IMR-90 (cell line): ENCODE measurements at regions not wholly inside any gene's neighbourhood (a gene's known extent, or its start where the extent isn't known, plus 50 kb on each side); places are given as distances from the start of the nearest gene placed in this dataset.

Source experiments
- ATAC-seq: fragments of 200-7000 bp; cut with Tn5 transposase; 2 replicates; pipeline ENCODE4 v1.9.1; 2020; ENCODE audit warnings: low read depth, mild to moderate bottlenecking, moderate library complexity
- BruUV-seq: library from RNA; stranded (reverse); fragments of 400-500 nt; replicated peaks from 2 replicates; lab custom pipeline; 2021; lab: Mats Ljungman, UMichigan
- CTCF ChIA-PET: fragments of 300-600 bp; formaldehyde crosslinking; extraction: SDS; loops from one replicate; lab custom pipeline; 2021; ENCODE audit warnings: antibody characterized with exemption; lab: Yijun Ruan, JAX
- POLR2A ChIA-PET: fragments of 300-600 bp; sonication (Branson Sonifier 250); formaldehyde crosslinking; loops from one replicate; lab custom pipeline; 2022; ENCODE audit warnings: antibody characterized with exemption; ENCODE audit not compliant: unreplicated experiment; lab: Charles Lee
- DNase-seq: peaks from one replicate; pipeline ENCODE4 v3.0.0; 2013
- H2AFZ ChIP-seq: replicated peaks from 2 replicates; pipeline ENCODE3; 2013; ENCODE audit warnings: low read length, mild to moderate bottlenecking; ENCODE audit not compliant: poor library complexity
- H2AK5ac ChIP-seq: 2 replicates; pipeline ENCODE4 v1.6.1; 2013; ENCODE audit warnings: low read depth, low read length, inconsistent platforms
- H2AK9ac ChIP-seq: replicated peaks from 2 replicates; pipeline ENCODE3; 2013; ENCODE audit warnings: mild to moderate bottlenecking, low read depth, low read length, moderate library complexity; ENCODE audit not compliant: poor library complexity
- H2BK120ac ChIP-seq: 2 replicates; pipeline ENCODE4 v1.6.1; 2013; ENCODE audit warnings: low read depth, low read length, inconsistent platforms
- H2BK15ac ChIP-seq: 3 replicates; pipeline ENCODE4 v1.6.1; 2013; ENCODE audit warnings: low read depth, low read length, inconsistent platforms
- H2BK20ac ChIP-seq: 2 replicates; pipeline ENCODE4 v1.6.1; 2013; ENCODE audit warnings: low read depth, mild to moderate bottlenecking, inconsistent platforms, low read length, moderate library complexity
- H2BK5ac ChIP-seq: 2 replicates; pipeline ENCODE4 v1.6.1; 2013; ENCODE audit warnings: mild to moderate bottlenecking, low read depth, low read length, inconsistent platforms; ENCODE audit not compliant: poor library complexity, severe bottlenecking
- H3K14ac ChIP-seq: replicated peaks from 2 replicates; pipeline ENCODE4 v1.6.1; 2013; ENCODE audit warnings: low read depth, low read length, inconsistent platforms
- H3K18ac ChIP-seq: 2 replicates; pipeline ENCODE4 v1.6.1; 2013; ENCODE audit warnings: low read depth, low read length, control low read depth
- H3K23ac ChIP-seq: 2 replicates; pipeline ENCODE4 v1.6.1; 2013; ENCODE audit warnings: low read depth, low read length, inconsistent platforms
- H3K27ac ChIP-seq: 2 replicates; pipeline ENCODE4 v1.5.1; 2013; ENCODE audit warnings: mild to moderate bottlenecking, control low read depth, low read length; ENCODE audit not compliant: insufficient read depth
- H3K27me3 ChIP-seq: 2 replicates; pipeline ENCODE4 v1.6.1; 2013; ENCODE audit warnings: low read length; ENCODE audit not compliant: control insufficient read depth, insufficient read depth
- H3K36me3 ChIP-seq: 2 replicates; pipeline ENCODE4 v1.6.1; 2013; ENCODE audit warnings: low read length, mixed read lengths; ENCODE audit not compliant: control insufficient read depth, insufficient read depth
- H3K4ac ChIP-seq: 2 replicates; pipeline ENCODE4 v1.6.1; 2013; ENCODE audit warnings: low read depth, low read length, inconsistent platforms
- H3K4me1 ChIP-seq: 2 replicates; pipeline ENCODE4 v1.6.1; 2013; ENCODE audit warnings: low read length, mixed read lengths; ENCODE audit not compliant: control insufficient read depth, insufficient read depth
- H3K4me2 ChIP-seq: 2 replicates; pipeline ENCODE4 v1.6.1; 2013; ENCODE audit warnings: low read depth, mild to moderate bottlenecking, control low read depth, low read length, moderate library complexity
- H3K4me3 ChIP-seq: 2 replicates; pipeline ENCODE4 v1.5.1; 2013; ENCODE audit warnings: low read depth, mild to moderate bottlenecking, control low read depth, low read length, moderate library complexity; ENCODE audit not compliant: insufficient read depth
- H3K56ac ChIP-seq: 2 replicates; pipeline ENCODE4 v1.6.1; 2013; ENCODE audit warnings: low read length, inconsistent platforms; ENCODE audit not compliant: insufficient read depth; ENCODE audit errors: extremely low read depth
- H3K79me1 ChIP-seq, 2 experiments: 2 replicates each; pipeline ENCODE4 v1.6.1; 2013; ENCODE audit warnings: low read length in 2 of 2, inconsistent platforms in 1 of 2, low read depth in 1 of 2
- H3K9ac ChIP-seq: 2 replicates; pipeline ENCODE4 v1.6.1; 2013; ENCODE audit warnings: low read depth, low read length, control low read depth
- H3K9me1 ChIP-seq: 2 replicates; pipeline ENCODE4 v1.6.1; 2013; ENCODE audit warnings: low read length, inconsistent platforms; ENCODE audit not compliant: insufficient read depth
- H3K9me3 ChIP-seq: 2 replicates; pipeline ENCODE4 v1.6.1; 2013; ENCODE audit warnings: low read length; ENCODE audit not compliant: control insufficient read depth, insufficient read depth
- H4K20me1 ChIP-seq: 2 replicates; pipeline ENCODE4 v1.6.1; 2013; ENCODE audit warnings: low read length, inconsistent platforms; ENCODE audit not compliant: insufficient read depth
- H4K5ac ChIP-seq: 2 replicates; pipeline ENCODE4 v1.6.1; 2013; ENCODE audit warnings: mild to moderate bottlenecking, low read depth, low read length, control low read depth
- H4K8ac ChIP-seq, 2 experiments: 2 replicates each; pipeline ENCODE4 v1.6.1; 2013; ENCODE audit warnings: low read depth in 2 of 2, low read length in 2 of 2, control low read depth in 1 of 2, inconsistent platforms in 1 of 2
- H4K91ac ChIP-seq: 2 replicates; pipeline ENCODE4 v1.6.1; 2013; ENCODE audit warnings: low read depth, low read length, inconsistent platforms; ENCODE audit not compliant: insufficient read depth
- BHLHE40 ChIP-seq: fragments of 150-350 bp; IDR thresholded peaks from 2 replicates; pipeline ENCODE4 v1.6.1; 2016; ENCODE audit warnings: mild to moderate bottlenecking, low read depth, low read length
- CHD1 ChIP-seq: IDR thresholded peaks from 2 replicates; pipeline ENCODE4 v1.6.1; 2012; ENCODE audit warnings: low read depth, low read length, improper control_type of control experiment
- CTCF ChIP-seq: conservative IDR thresholded peaks from 2 replicates; pipeline ENCODE4 v1.5.1; 2012; ENCODE audit warnings: mild to moderate bottlenecking, low read depth, low read length, improper control_type of control experiment
- FOS ChIP-seq: fragments of 150-350 bp; IDR thresholded peaks from 2 replicates; pipeline ENCODE4 v1.6.1; 2016; ENCODE audit warnings: low read depth, low read length
- MAFK ChIP-seq: IDR thresholded peaks from 2 replicates; pipeline ENCODE4 v1.6.1; 2012; ENCODE audit warnings: low read depth, low read length, improper control_type of control experiment
- MAZ ChIP-seq: IDR thresholded peaks from 2 replicates; pipeline ENCODE4 v1.6.1; 2012; ENCODE audit warnings: low read depth, mild to moderate bottlenecking, low read length, improper control_type of control experiment, moderate library complexity, borderline replicate concordance
- MXI1 ChIP-seq: IDR thresholded peaks from 2 replicates; pipeline ENCODE4 v1.6.1; 2012; ENCODE audit warnings: low read depth, mild to moderate bottlenecking, low read length, moderate library complexity, borderline replicate concordance
- NFE2L2 ChIP-seq: fragments of 150-350 bp; IDR thresholded peaks from 2 replicates; pipeline ENCODE4 v1.6.1; 2016; ENCODE audit warnings: low read depth, mild to moderate bottlenecking, low read length
- RAD21 ChIP-seq: IDR thresholded peaks from 2 replicates; pipeline ENCODE4 v1.6.1; 2012; ENCODE audit warnings: low read length, improper control_type of control experiment
- RCOR1 ChIP-seq: IDR thresholded peaks from 2 replicates; pipeline ENCODE4 v1.6.1; 2012; ENCODE audit warnings: mild to moderate bottlenecking, low read length, improper control_type of control experiment; ENCODE audit not compliant: insufficient replicate concordance
- RFX5 ChIP-seq: IDR thresholded peaks from 2 replicates; pipeline ENCODE4 v1.8.0; 2012; ENCODE audit warnings: low read depth, mild to moderate bottlenecking, low read length, moderate library complexity
- SMC3 ChIP-seq: fragments of 150-350 bp; IDR thresholded peaks from 2 replicates; pipeline ENCODE4 v1.6.1; 2016; ENCODE audit warnings: low read depth, mild to moderate bottlenecking, antibody characterized with exemption, low read length, moderate library complexity
- WGBS, 2 experiments: methylation state at CpG; one replicate each; pipeline versions ENCODE4 v1.1.5 to v1.1.7; 2013; ENCODE audit warnings: missing lambda C conversion rate in 2 of 2; ENCODE audit not compliant: insufficient read length in 1 of 2; ENCODE audit errors: extremely low coverage in 2 of 2; 5-methylcytosine and 5-hydroxymethylcytosine counted together
- dilution Hi-C: fragments of 300-500 bp; cut with HindIII; formaldehyde crosslinking; loops from one replicate; pipeline ENCODE4 v1.14.3; 2018; ENCODE audit warnings: low sequenced_read_pairs; ENCODE audit not compliant: unreplicated experiment
- in situ Hi-C: fragments of 300-500 bp; cut with MboI; formaldehyde crosslinking; loops from 3 replicates; pipeline ENCODE4 v1.14.3; 2019; ENCODE audit warnings: low sequenced_read_pairs, inconsistent platforms, mixed read lengths
- intact Hi-C: fragments of 100-400 bp; cut with micrococcal nuclease; formaldehyde crosslinking; loops from 2 replicates; pipeline ENCODE4 v1.10.0; 2022

GRCh38 chr6:113161018-113161315 is 696.2 kb upstream of the MARCKS start:
- H3K4me2 ChIP-seq: no peak overlapping the region
- H3K4me3 ChIP-seq: no peak overlapping the region
- H3K4ac ChIP-seq: no peak overlapping the region
- no peak overlapping the region for H2AFZ ChIP-seq
- BruUV-seq: no TSS peak
- no peak overlapping the region for H3K18ac ChIP-seq
- H2AK5ac ChIP-seq: no peak overlapping the region
- H3K9ac ChIP-seq: no peak overlapping the region
- H2BK15ac ChIP-seq: no peak overlapping the region
- H3K9me1 ChIP-seq: no peaks in the 10 kb centered on the region
- no peak overlapping the region for H2BK120ac ChIP-seq
- intact Hi-C loops (no loop called here), in situ Hi-C loops (no loop called here), dilution Hi-C loops (no loop called here)
- no peaks in the 10 kb centered on the region for H3K27me3 ChIP-seq
- no peaks in the 10 kb centered on the region for H3K36me3 ChIP-seq
- no peak overlapping the region for H2BK5ac ChIP-seq
- no peak overlapping the region for H3K56ac ChIP-seq
- ATAC-seq (no peak), DNase-seq (no peak)
- H4K8ac ChIP-seq: no peak overlapping the region; a peak in 1 of 4 replicates
- no peak overlapping the region for H3K27ac ChIP-seq
- POLR2A ChIA-PET: no interaction called here
- no peak overlapping the region for H3K23ac ChIP-seq
- no peaks in the 10 kb centered on the region for H3K79me1 ChIP-seq
- no peak overlapping the region for H4K5ac ChIP-seq
- no peaks in the 10 kb centered on the region for H3K9me3 ChIP-seq
- H4K20me1 ChIP-seq: no peaks in the 10 kb centered on the region
- TF ChIP-seq CHD1 (no peak), MAFK (no peak), BHLHE40 (no peak), RAD21 (no peak), MXI1 (no peak), CTCF (no peak), SMC3 (no peak), MAZ (no peak), FOS (no peak), NFE2L2 (no peak), RCOR1 (no peak), RFX5 (no peak)
- H2BK20ac ChIP-seq: no peak overlapping the region
- H3K4me1 ChIP-seq: no peaks in the 10 kb centered on the region
- no peak overlapping the region for H4K91ac ChIP-seq
- WGBS, 2 experiments: no CpG with 5 or more reads among the region's 1 CpG
- H2AK9ac ChIP-seq: no peak overlapping the region
- CTCF ChIA-PET: no interaction called here
- H3K14ac ChIP-seq: no peak overlapping the region
